Uterus (tissue), 2 donors: ENCODE measurements at regions not wholly inside any gene's neighbourhood (a gene's known extent, or its start where the extent isn't known, plus 50 kb on each side); places are given as distances from the start of the nearest gene placed in this dataset.

ENCODE experiments used
- CTCF ChIP-seq, 4 experiments: fragments of 200-600 bp in 2 of 4; fragments of 450-650 bp in 2 of 4; sonication (generic) in 2 of 4; IDR thresholded peaks; one replicate each; pipeline ENCODE4 v1.5.1; 2016 to 2019; ENCODE audit warnings: antibody characterized with exemption in 4 of 4, mild to moderate bottlenecking in 2 of 4, moderate library complexity in 1 of 4
- POLR2A ChIP-seq, 2 donors: fragments of 450-650 bp; IDR thresholded peaks; one replicate each; pipeline ENCODE4 v1.6.1; 2016; ENCODE audit warnings: antibody characterized with exemption in 2 of 2, mild to moderate bottlenecking in 1 of 2, moderate library complexity in 1 of 2

GRCh38 chr1:30046751-30047150 is 676.6 kb downstream of the MATN1 start:
- no peak for TF ChIP-seq CTCF (IDR thresholded peaks at IDR 0.05)
- no peak for TF ChIP-seq POLR2A (IDR thresholded peaks at IDR 0.05)
